Cardiac muscle cell (in vitro differentiated cells and primary cell): ENCODE measurements at regions not wholly inside any gene's neighbourhood (a gene's known extent, or its start where the extent isn't known, plus 50 kb on each side); places are given as distances from the start of the nearest gene placed in this dataset.
A peak's percentile ranks its signal among the peaks of the same experiment; 100 is the strongest.
"Not testable (repeated sequence)": the region's sequence is repeated elsewhere in the genome, so short reads cannot be mapped to it uniquely, and the experiment has no call there.

Experiments used
- DNase-seq, 2 donors: peaks; one replicate each; pipeline versions ENCODE4 v3.0.0 to v3.0.0-alpha.2; 2010 to 2017; ENCODE audit warnings: low read depth in 1 of 2, low spot score in 1 of 2
- H3K27ac ChIP-seq: fragments of 200-600 bp; sonication (generic); 2 replicates; pipeline ENCODE4 v1.5.1; 2016
- H3K27me3 ChIP-seq: fragments of 200-600 bp; sonication (generic); 2 replicates; pipeline ENCODE4 v1.6.0; 2016; ENCODE audit warnings: control low read depth
- H3K36me3 ChIP-seq: fragments of 200-600 bp; sonication (generic); 2 replicates; pipeline ENCODE4 v1.5.1; 2016; ENCODE audit warnings: control low read depth
- H3K4me1 ChIP-seq: fragments of 200-600 bp; sonication (generic); 2 replicates; pipeline ENCODE4 v1.8.1; 2017; ENCODE audit warnings: low read depth, mild to moderate bottlenecking, mixed run types
- H3K4me3 ChIP-seq: fragments of 200-600 bp; sonication (generic); 2 replicates; pipeline ENCODE4 v1.5.1; 2016; ENCODE audit warnings: mild to moderate bottlenecking
- H3K9me3 ChIP-seq: fragments of 200-600 bp; sonication (generic); 2 replicates; pipeline ENCODE4 v1.5.1; 2017; ENCODE audit warnings: low read depth, mild to moderate bottlenecking, control low read depth
- CTCF ChIP-seq: IDR thresholded peaks from 2 replicates; pipeline ENCODE4 v1.5.1; 2012; ENCODE audit warnings: low read depth, mild to moderate bottlenecking, low read length

GRCh38 chr10:20492447-20492846 is 404.7 kb downstream of the NEBL start:
- H3K27ac ChIP-seq: no peak overlapping the region
- H3K27me3 ChIP-seq: no peaks in the 10 kb centered on the region
- peak in 1 of 2 donors; percentile 18 for DNase-seq
- no peaks in the 10 kb centered on the region for H3K36me3 ChIP-seq
- TF ChIP-seq CTCF: no peak
- H3K9me3 ChIP-seq: no peaks in the 10 kb centered on the region
- no peak overlapping the region for H3K4me3 ChIP-seq
- peaks cover 12% of the 10 kb centered on the region for H3K4me1 ChIP-seq

- no peak for DNase-seq
- H3K27ac ChIP-seq: no peak overlapping the region
- TF ChIP-seq CTCF: no peak
- peaks cover 22% of the 10 kb centered on the region for H3K4me1 ChIP-seq
- no peak overlapping the region for H3K4me3 ChIP-seq
- H3K9me3 ChIP-seq: no peaks in the 10 kb centered on the region
- H3K27me3 ChIP-seq: no peaks in the 10 kb centered on the region
- no peaks in the 10 kb centered on the region for H3K36me3 ChIP-seq
Measured at GRCh38 chr10:20489961-20490360, 407.1 kb downstream of the NEBL start.

DNA sequence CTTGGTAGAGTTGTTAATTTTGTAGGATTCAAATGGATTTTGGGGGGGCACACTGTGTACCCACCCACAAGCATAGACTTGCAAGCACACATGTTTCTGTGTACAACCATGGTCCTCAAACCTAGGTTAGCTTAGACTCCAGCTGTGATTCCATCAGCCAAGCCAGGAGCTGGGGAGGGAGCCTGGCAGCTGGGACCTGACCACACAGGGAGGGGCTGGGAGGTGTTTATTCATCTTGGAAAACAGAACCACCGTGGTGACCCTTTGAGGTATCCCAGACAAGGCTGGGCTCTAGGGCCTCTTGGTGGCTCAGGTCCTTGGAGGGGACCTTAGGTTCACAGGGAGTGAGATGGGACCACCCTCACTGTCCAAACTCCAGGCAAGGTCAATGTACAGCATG is 410.3 kb downstream of the NEBL start:
- no peak for TF ChIP-seq CTCF
- DNase-seq: no peak

GRCh38 chr10:20485554-20485953 is 411.6 kb downstream of the NEBL start:
- TF ChIP-seq CTCF: no peak
- no peaks in the 10 kb centered on the region for H3K36me3 ChIP-seq
- no peak overlapping the region for H3K27ac ChIP-seq
- H3K9me3 ChIP-seq: no peaks in the 10 kb centered on the region
- H3K4me3 ChIP-seq: no peak overlapping the region
- peaks cover 25% of the 10 kb centered on the region for H3K4me1 ChIP-seq
- no peaks in the 10 kb centered on the region for H3K27me3 ChIP-seq
- DNase-seq: peak in 1 of 2 donors; percentile 52

More for the DNA sequence above, 410.3 kb downstream of the NEBL start:
- no peaks in the 10 kb centered on the region for H3K9me3 ChIP-seq
- H3K4me1 ChIP-seq: peaks cover 25% of the 10 kb centered on the region
- no peak overlapping the region for H3K27ac ChIP-seq
- no peaks in the 10 kb centered on the region for H3K36me3 ChIP-seq
- H3K27me3 ChIP-seq: no peaks in the 10 kb centered on the region
- H3K4me3 ChIP-seq: no peak overlapping the region

- Histone ChIP-seq H3K27ac (no peak overlapping the region), H3K9me3 (no peaks in the 10 kb centered on the region), H3K4me1 (peaks cover 15% of the 10 kb centered on the region), H3K36me3 (no peaks in the 10 kb centered on the region), H3K4me3 (no peak overlapping the region), H3K27me3 (no peaks in the 10 kb centered on the region)
- no peak for DNase-seq
- no peak for TF ChIP-seq CTCF
Measured at GRCh38 chr10:20481054-20481453, 416.1 kb downstream of the NEBL start.

DNA sequence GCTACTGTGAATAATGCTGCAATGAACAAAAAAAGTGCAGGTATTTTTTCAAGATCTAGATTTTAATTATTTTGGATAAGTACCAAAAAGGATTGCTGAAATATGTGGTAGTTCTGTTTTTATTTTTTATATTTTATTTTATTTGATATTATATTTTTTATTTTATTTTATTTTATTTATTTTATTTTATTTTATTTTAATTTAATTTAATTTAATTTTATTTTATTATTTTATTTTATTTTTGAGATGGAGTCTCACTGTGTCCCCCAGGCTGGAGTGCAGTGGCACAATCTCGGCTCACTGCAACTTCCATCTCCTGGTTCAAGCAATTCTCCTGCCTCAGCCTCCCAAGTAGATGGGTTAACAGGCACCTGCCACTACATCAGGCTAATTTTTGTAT is 416.5 kb downstream of the NEBL start:
- H3K27ac ChIP-seq, H3K27me3 ChIP-seq, H3K4me3 ChIP-seq, H3K9me3 ChIP-seq, H3K36me3 ChIP-seq, DNase-seq: not testable (repeated sequence)
- H3K4me1 ChIP-seq: peaks cover 10% of the 10 kb centered on the region
